Fibroblast of upper back skin (primary cell): ENCODE measurements at regions not wholly inside any gene's neighbourhood (a gene's known extent, or its start where the extent isn't known, plus 50 kb on each side); places are given as distances from the start of the nearest gene placed in this dataset.

Experiments
- DNase-seq: peaks from one replicate; pipeline ENCODE4 v3.0.0-alpha.2; 2013

DNA sequence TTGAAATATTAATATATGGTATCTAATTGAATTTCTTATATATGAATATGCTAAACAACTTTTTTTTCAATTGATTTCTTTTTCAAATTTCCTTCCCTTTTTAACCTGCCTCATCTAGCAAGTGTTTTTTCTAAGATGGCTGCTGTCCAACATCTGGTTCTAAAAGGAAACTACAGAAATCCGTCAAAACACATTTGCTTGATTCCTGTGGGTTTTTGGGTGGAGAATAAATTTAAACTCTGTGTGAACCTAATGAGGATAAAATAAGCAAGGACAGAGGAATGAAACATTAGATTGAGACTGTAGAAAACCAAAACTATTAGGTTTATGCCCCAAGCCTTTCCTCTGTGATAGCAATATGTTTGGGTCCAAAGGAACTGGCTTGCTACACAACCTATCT, 75.5 kb upstream of the STARD3NL start:
- peak; percentile 59 for DNase-seq

DNA sequence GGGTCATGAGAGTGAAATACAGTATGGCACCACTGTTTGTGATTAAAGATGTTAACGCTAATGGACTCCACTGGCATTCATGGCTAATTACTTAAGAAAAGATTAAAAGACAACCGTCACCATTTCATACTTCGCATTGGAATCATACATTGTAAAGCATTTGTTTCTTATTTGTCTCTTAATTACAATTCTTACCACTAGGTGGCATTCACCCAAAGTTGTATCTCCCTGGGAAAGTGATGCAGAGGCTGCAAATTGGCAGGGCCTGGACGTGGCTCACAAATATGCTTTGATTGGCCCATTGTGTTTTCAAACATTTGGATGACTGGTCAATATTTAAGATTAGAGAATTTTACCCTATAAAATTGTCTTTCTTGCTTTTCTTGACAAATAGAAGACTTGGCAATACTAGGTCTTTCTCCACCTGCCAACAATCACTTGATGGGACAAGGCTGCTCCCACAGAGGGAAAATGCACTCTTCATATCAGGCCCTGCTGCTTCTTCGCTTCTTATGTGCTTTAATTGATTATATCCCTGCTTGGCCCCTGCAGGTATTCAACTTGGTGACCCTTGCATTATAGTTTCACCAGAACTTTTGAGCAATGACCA, 72.1 kb upstream of the STARD3NL start:
- DNase-seq, result peak; percentile 50

DNA sequence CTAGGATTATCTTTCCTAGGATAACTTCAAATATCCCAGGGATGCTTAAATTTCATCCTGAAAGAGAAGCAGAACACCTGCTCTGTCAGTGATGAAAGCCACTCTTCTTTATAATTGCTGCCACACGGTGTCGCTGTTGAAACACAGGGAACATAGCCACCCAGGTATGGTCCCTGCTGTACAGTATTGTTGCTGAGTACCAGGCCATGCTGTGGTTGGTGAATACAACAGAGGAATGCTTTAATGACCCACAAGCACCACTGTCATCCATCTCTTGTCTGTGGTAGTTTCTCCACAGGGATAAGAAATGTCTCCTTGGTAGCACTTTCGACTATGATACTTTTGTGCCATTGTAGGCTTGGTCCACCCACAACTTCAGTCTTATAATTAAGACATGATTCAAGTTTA, 70.6 kb upstream of the STARD3NL start:
- DNase-seq, result peak; percentile 53

DNA sequence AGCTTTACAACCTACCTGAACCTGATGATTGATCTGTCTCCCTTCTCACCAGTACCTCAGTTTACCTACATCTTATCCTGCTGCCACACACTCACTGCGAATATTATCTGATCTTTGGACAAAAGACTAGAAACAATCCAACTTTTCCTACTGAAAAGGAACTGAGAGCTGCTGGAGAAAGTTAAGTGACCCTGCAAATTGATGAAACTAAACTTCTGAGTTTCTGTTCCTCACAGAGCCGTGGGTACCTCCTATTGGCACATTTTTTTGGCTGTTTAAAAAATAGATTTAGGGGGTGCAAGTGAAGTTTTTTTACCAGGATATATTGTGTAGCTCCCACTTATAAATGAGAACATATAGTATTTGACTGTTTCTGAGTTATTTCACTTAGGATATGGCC, 66.0 kb upstream of the STARD3NL start:
- DNase-seq, result no peak

DNA sequence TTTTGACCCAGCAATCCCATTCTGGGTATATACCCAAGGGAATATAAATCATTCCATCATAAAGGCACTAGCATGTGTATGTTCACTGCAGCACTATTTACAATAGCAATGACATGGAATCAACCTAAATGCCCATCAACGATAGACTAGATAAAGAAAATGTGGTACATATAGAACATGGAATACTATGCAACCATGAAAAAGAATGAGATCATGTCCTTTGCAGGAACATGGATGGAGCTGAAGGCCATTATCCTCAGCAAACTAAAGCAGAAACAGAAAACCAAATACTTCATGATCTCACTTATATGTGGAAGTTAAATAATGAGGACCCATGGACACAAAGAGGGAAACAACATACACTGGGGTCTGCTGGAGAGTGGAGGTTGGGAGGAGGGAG, 58.0 kb upstream of the STARD3NL start:
- DNase-seq, result no peak

DNA sequence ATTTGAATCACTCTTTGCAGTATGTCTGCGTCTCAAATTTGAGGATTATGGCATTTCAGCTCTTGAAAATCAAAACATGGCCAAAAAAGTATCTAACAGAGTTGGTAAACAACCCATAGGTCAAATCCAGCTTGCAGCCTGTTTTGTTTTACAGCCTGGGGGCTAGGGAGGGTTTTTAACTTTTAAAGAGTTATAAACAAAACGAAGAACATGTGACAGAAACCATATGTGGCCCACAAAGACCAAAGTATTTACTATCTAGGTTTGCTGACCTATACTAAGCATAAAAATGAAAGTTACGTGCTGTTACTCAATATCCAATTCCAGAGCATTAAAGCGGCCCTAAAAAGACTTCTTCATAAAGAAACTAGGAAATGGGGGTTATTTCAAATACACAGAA, 55.5 kb upstream of the STARD3NL start:
- DNase-seq, result no peak

DNA sequence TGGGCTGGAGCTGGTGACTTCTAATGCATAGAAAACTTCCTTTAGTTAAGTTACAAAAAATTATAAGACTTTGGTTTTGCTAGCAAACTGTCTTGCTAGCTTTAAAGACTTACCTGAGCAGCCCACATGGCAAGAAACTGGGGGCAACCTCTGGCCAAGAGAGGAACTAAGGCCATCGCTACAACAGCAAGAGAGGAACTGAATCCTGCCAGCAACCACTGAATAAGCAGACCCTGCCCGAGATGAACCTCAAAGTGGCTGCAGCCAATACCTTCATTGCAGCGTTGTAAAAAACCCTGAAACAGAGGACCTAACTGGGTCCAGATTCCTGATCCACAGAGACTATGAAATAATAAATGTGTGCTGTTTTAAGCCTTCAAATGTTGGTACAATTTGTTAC, 54.6 kb upstream of the STARD3NL start:
- no peak for DNase-seq

DNA sequence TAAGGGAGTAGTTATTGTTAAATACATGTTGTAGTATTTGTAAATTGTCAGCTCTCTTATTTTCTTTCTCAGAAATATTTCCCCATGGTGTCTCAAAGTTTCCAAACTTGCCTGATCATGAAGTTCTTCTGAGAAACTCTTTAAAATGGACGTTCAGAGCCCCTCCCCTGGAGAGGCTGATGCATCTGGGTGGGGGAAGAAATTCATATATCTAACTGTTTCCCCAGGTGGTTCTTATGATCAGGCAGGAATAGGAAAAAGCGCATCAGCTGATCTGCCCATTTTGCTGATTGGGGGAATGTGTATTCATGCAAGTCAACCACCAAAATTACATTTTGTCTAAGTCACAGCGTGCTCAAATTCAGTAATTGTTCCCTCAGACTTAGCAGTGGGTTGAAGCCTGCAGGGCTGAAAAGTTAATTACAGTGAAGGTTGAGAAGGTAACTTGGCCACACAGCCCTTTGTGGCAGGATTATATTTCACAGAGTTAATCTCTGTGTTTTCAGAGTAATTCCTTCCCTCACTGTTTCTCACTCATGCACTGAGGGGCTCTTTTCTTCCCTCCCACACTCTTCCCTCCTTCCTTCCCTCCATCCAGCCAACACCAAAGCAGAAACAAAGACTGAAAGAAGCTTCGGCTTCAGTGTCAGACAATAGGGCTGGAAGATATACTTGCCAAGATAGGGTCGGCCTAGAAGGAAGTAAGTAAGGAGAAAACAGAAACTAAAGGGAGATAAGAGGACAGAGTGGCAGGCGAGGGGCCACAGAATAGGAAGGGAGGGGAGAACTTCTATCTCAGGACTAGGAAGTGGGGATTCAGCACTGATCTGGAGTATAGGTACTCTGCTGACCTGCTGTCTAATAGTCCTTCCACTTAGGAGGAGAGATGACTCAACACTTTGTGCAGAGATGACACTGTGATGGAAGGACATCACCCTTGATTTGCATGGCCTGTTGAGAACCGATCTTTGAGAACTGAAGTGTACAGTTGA, 50.5 kb upstream of the STARD3NL start:
- no peak for DNase-seq
